GM12875 (cell line): ENCODE measurements at regions not wholly inside any gene's neighbourhood (a gene's known extent, or its start where the extent isn't known, plus 50 kb on each side); places are given as distances from the start of the nearest gene placed in this dataset.

Experiments used
- H3K4me3 ChIP-seq: one replicate; pipeline ENCODE4 v1.5.1; 2011; ENCODE audit warnings: low read depth, low read length, control low read depth
- TF ChIP-seq, protein P1 (sequence below): IDR thresholded peaks from 2 replicates; pipeline ENCODE4 v1.5.1; 2011; ENCODE audit warnings: low read depth, mild to moderate bottlenecking, control low read depth, inconsistent platforms, low read length, moderate library complexity, borderline replicate concordance; ENCODE audit not compliant: insufficient read depth

DNA sequence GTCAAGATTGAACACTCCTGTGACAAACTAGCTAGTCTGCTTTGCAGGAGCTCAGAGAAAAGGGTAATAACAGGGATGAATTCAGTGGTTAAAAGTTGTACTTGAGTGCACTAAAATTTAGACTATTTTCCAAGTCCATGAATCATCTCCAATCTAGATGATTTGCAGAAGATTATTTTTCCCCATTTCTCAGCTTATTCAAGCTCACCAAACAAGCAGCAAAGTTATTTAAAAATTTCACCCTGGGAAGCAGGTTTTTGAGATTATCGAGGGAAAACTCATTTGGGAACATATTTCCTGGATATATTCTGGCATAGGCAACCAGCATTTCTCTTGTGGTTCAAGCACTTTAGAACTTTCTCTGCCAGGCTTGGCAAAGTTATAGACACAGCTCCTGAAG, 311.4 kb downstream of the TLE1 start:
- TF ChIP-seq, protein P1, sequence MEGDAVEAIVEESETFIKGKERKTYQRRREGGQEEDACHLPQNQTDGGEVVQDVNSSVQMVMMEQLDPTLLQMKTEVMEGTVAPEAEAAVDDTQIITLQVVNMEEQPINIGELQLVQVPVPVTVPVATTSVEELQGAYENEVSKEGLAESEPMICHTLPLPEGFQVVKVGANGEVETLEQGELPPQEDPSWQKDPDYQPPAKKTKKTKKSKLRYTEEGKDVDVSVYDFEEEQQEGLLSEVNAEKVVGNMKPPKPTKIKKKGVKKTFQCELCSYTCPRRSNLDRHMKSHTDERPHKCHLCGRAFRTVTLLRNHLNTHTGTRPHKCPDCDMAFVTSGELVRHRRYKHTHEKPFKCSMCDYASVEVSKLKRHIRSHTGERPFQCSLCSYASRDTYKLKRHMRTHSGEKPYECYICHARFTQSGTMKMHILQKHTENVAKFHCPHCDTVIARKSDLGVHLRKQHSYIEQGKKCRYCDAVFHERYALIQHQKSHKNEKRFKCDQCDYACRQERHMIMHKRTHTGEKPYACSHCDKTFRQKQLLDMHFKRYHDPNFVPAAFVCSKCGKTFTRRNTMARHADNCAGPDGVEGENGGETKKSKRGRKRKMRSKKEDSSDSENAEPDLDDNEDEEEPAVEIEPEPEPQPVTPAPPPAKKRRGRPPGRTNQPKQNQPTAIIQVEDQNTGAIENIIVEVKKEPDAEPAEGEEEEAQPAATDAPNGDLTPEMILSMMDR = no peak

GRCh38 chr9:81377320-81377719, 312.0 kb downstream of the TLE1 start:
- TF ChIP-seq, protein P1 = no peak
- no peak overlapping the region for H3K4me3 ChIP-seq

More for the DNA sequence above, 311.4 kb downstream of the TLE1 start:
- H3K4me3 ChIP-seq = no peak overlapping the region

DNA sequence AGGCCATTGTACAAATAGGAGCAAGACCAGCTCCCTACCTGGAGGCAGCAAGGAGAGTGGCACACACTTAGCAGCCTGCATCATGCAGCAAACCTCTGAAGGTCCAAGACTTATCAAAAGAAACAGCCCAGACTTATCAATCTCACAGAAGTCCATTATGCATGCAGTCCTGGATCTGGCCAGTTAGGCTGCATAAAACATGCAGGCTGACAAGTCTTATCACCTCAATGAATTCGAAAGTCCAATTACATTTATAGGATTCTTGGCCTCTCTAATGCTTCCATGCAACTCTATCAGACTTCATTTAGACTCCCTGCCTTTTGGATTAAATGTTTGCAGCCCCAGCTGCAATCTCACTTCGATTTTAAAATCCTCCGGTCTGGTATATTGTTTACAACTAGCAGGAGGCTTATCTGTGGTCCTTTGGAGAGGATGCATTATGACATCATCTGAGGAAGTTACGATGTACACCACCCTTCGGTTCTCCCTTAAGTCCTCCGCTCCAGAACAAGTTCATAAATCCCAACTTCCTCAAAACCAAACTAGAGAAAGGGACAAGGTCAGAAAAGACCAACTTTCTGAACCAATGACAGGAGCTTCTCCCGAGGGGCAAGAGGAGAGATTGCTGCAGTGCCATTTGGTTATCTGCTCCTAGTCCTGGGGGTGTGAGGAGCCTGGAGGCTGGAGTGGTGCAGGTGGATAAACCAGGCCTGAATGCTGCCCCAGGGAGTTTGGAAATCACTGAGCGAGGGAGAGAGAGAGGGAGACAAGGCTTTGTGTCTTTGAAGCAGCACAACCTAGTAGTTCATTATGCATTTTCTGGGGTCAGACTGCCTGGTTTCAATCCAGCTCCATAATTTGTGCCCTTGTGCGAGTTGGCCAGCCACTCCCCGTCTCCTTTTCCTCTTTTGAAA, 313.9 kb downstream of the TLE1 start:
- TF ChIP-seq, protein P1 = no peak
- no peak overlapping the region for H3K4me3 ChIP-seq

GRCh38 chr9:81374459-81375186, 314.7 kb downstream of the TLE1 start:
- TF ChIP-seq, protein P1 = no peak
- no peak overlapping the region for H3K4me3 ChIP-seq

DNA sequence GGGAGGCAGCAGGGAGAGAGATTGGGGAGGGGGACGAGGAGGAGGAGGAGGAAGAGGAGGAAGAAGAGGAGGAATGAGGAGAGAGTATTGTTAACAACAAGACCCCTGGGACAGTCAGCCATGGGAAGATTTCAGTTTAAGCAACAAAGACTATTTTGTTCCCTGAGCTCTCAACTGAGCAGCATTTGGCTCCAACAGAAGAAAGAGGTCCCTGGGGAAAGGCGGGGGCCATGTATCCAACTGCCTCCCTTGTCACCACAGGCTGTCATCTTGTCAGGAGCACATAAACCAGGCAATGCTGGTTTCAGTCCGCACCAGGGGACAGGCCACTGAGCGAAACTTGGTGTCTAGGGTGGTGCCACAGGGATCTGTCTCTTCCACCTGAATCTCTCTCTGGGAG, 316.1 kb downstream of the TLE1 start:
- no peak overlapping the region for H3K4me3 ChIP-seq
- TF ChIP-seq, protein P1 = no peak

GRCh38 chr9:81372628-81373191, 316.6 kb downstream of the TLE1 start:
- TF ChIP-seq, protein P1 = no peak

More at GRCh38 chr9:81372628-81373191, 316.6 kb downstream of the TLE1 start:
- H3K4me3 ChIP-seq = no peak overlapping the region
